Left lung (tissue), 4 donors: ENCODE measurements at regions not wholly inside any gene's neighbourhood (a gene's known extent, or its start where the extent isn't known, plus 50 kb on each side); places are given as distances from the start of the nearest gene placed in this dataset.

Source experiments
- ATAC-seq: fragments of 200-7000 bp; cut with Tn5 transposase; one replicate; pipeline ENCODE4 v1.9.1; 2020; ENCODE audit warnings: moderate library complexity
- DNase-seq, 4 donors: peaks; one replicate each; pipeline ENCODE4 v3.0.0-alpha.2; 2013 to 2020
- H3K27ac ChIP-seq, 2 donors: fragments of 200-600 bp; sonication (generic) in 1 of 2; one replicate each; pipeline versions ENCODE4 v1.5.0 to v1.8.0; 2020 to 2021
- H3K27me3 ChIP-seq, 2 donors: fragments of 200-600 bp; sonication (generic) in 1 of 2; one replicate each; pipeline versions ENCODE4 v1.5.0 to v1.8.0; 2020 to 2021
- H3K36me3 ChIP-seq, 2 donors: fragments of 200-600 bp; sonication (generic) in 1 of 2; one replicate each; pipeline versions ENCODE4 v1.5.0 to v1.8.0; 2020 to 2021
- H3K4me1 ChIP-seq, 2 donors: fragments of 200-600 bp; one replicate each; pipeline ENCODE4 v1.8.0; 2021
- H3K4me3 ChIP-seq, 2 donors: fragments of 200-600 bp; sonication (generic) in 1 of 2; one replicate each; pipeline versions ENCODE4 v1.5.0 to v1.8.0; 2020 to 2021; ENCODE audit warnings: mild to moderate bottlenecking in 1 of 2
- H3K9me3 ChIP-seq, 2 donors: fragments of 200-600 bp; sonication (generic) in 1 of 2; one replicate each; pipeline versions ENCODE4 v1.5.0 to v1.8.0; 2020 to 2021
- CTCF ChIP-seq, 2 donors: fragments of 200-600 bp; sonication (generic) in 1 of 2; IDR thresholded peaks; one replicate each; pipeline versions ENCODE4 v1.5.0 to v1.8.0; 2021; ENCODE audit warnings: antibody characterized with exemption in 2 of 2
- intact Hi-C, 2 donors: fragments of 100-400 bp; cut with DNase I; formaldehyde crosslinking; loops; one replicate each; pipeline versions ENCODE4 v1.11.2 to v1.14.2; 2022
- donor health status: DM: no; HTN: yes; CAD: no.
- donor health status: DM: no; HTN: no; CAD: no.

DNA sequence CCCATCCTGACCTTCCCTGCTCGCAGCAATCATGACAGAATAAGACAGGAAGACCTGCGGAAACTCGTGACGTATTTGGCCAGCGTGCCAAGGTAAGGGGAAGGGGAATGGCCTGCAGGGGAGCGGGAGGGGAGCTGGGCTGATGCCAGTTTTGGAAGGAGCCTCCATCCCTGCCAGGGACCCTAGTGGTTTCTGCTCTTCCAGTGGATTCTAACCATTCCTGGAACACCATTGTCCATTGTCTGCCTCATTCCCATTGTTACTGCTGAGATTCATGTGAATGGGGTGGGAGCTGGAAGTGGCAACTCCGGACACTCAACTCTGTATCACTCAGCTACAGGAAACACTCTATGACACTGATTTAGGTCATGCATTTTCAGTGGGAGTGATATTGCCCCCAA, 242.9 kb upstream of the ROPN1 start:
- Histone ChIP-seq H3K27me3 (no peaks in the 10 kb centered on the region), H3K27ac (no peak overlapping the region), H3K4me3 (no peak overlapping the region), H3K36me3 (no peaks in the 10 kb centered on the region), H3K9me3 (no peaks in the 10 kb centered on the region), H3K4me1 (no peaks in the 10 kb centered on the region)
- DNase-seq: no peak
- intact Hi-C loops: no loop called here
- TF ChIP-seq CTCF (IDR thresholded peaks at IDR 0.05): no peak
- no peak for ATAC-seq

DNA sequence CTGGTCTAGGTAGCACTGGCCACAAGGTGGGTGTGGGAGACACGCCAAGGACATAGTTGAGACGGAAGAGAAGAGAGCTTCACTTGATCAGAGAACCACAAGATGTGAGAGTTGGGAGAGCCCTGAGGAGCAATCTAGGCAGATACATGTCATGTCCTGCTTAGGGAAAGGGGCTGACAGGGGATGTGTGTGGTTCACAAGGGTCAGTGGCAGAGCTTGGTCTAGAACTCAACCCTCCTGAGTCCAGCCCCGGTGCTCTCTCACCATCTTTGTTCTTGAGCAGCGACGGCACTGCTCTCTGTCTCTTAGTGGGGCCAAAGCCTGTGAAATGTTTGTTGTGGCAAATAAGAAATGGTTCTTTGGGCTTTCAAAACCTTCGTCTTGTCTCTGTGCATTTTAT, 243.5 kb upstream of the ROPN1 start:
- peak overlapping the region in 1 of 2 donors; percentile 11 for H3K27ac ChIP-seq
- ATAC-seq: no peak
- intact Hi-C loops: no loop called here
- no peak overlapping the region for H3K4me3 ChIP-seq
- no peak for DNase-seq
- H3K4me1 ChIP-seq: no peaks in the 10 kb centered on the region
- no peaks in the 10 kb centered on the region for H3K36me3 ChIP-seq
- no peak for TF ChIP-seq CTCF (IDR thresholded peaks at IDR 0.05)
- H3K9me3 ChIP-seq: no peaks in the 10 kb centered on the region
- no peaks in the 10 kb centered on the region for H3K27me3 ChIP-seq

DNA sequence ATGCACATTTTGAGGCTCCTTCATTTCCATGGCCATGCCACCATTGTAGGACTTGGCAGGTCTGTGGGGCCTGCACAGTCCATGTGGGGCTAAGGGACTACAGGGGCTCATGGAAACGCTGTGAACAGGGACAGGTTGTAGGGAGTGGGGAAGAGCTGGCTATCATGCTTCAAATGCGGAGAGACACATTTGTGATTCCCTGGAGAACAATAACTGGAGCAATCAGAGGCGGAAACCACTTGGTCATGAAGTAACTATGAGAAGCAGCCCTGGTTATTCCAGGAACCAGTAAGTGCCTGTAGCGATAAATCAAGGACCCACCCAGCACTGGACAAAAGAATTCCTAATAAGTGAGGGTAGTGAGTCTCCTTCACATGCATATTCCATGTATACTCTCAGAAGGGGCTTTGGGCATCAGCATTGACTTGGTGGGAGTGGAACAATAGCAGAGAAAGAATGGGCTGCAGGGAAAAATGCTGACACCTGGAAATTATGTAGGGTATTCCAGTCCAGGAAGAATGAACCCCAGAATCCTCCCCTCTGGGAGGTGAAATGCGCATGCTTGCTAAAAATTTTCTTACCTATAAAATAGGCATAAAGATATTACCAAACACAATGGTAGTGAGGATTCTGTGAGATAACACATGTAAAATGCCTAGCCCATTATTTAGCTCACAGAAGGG, 251.4 kb upstream of the ROPN1 start:
- ATAC-seq: no peak
- intact Hi-C loops: no loop called here
- Histone ChIP-seq H3K27me3 (no peaks in the 10 kb centered on the region), H3K4me3 (no peak overlapping the region), H3K36me3 (no peaks in the 10 kb centered on the region), H3K4me1 (peaks cover 0 to 6% of the 10 kb centered on the region in 2 donors), H3K9me3 (no peaks in the 10 kb centered on the region), H3K27ac (no peak overlapping the region)
- no peak for TF ChIP-seq CTCF (IDR thresholded peaks at IDR 0.05)
- DNase-seq: no peak

GRCh38 chr3:124246376-124246775, 254.5 kb upstream of the ROPN1 start:
- H3K9me3 ChIP-seq: no peaks in the 10 kb centered on the region
- no peak for TF ChIP-seq CTCF (IDR thresholded peaks at IDR 0.05)
- H3K27me3 ChIP-seq: no peaks in the 10 kb centered on the region
- intact Hi-C loops: no loop called here
- ATAC-seq: no peak
- peaks cover 0 to 14% of the 10 kb centered on the region in 2 donors for H3K4me1 ChIP-seq
- no peak for DNase-seq
- no peak overlapping the region for H3K27ac ChIP-seq
- no peaks in the 10 kb centered on the region for H3K36me3 ChIP-seq
- no peak overlapping the region for H3K4me3 ChIP-seq

GRCh38 chr3:124246949-124247348, 255.0 kb upstream of the ROPN1 start:
- Histone ChIP-seq H3K27ac (no peak overlapping the region), H3K4me3 (no peak overlapping the region), H3K4me1 (peaks cover 0 to 14% of the 10 kb centered on the region in 2 donors), H3K9me3 (no peaks in the 10 kb centered on the region), H3K36me3 (no peaks in the 10 kb centered on the region), H3K27me3 (no peaks in the 10 kb centered on the region)
- intact Hi-C loops: no loop called here
- ATAC-seq: peak; percentile 52
- peak; percentile 15 to 21 for TF ChIP-seq CTCF (IDR thresholded peaks at IDR 0.05)
- DNase-seq: no peak
